NCI-H510A (cell line): ENCODE measurements at regions not wholly inside any gene's neighbourhood (a gene's known extent, or its start where the extent isn't known, plus 50 kb on each side); places are given as distances from the start of the nearest gene placed in this dataset.
A peak's percentile ranks its signal among the peaks of the same experiment; 100 is the strongest.
"Not testable (repeated sequence)": the region's sequence is repeated elsewhere in the genome, so short reads cannot be mapped to it uniquely, and the experiment has no call there.

Experiments
- DNase-seq: peaks from one replicate; lab custom pipeline; 2025; lab: John Stamatoyannopoulos, UW

DNA sequence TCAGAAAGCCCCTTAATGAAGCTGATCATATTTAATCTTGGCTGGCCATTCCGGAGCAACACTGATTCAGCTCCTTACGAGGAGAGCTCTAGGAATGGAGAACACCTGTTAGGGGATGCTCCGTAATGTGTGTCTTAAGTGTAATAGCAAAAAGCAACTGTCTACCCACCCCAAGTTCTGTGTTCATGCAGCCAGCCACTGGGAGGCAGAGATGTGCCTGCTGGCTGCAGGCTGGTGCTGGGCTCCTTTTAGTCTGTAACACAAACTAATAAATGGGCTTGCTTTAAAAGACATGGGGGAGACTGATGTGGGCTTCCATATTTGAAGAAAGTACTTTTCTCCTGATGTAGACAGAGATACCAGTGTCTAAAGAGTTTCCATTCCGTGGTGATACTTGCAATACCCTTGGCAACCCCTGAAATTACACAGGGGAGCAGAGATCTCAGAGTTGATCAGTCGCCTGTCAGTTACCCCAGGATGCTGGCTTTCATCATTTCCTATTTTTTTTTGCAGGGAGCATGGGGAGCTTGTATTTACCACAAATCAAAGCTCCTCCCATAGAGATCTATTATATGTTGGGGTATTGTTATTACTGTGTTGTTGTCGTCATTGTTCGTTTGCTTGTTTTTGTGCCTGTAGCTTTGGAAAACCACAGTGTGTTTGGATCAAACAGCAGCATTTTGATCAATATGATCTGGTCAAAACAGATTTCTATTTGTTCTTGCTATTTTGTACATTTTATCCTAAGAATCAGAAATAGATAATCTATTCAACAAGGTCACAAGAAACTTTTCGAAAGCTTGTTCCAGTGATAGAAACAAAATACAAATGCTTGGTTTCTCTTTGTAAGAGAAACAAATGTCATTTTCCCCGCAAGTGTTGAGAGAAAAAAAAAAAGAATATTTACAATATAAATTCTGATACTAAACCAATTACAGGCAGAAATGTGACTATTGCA is 65.8 kb downstream of the MTX3 start:
- DNase-seq, result no peak

DNA sequence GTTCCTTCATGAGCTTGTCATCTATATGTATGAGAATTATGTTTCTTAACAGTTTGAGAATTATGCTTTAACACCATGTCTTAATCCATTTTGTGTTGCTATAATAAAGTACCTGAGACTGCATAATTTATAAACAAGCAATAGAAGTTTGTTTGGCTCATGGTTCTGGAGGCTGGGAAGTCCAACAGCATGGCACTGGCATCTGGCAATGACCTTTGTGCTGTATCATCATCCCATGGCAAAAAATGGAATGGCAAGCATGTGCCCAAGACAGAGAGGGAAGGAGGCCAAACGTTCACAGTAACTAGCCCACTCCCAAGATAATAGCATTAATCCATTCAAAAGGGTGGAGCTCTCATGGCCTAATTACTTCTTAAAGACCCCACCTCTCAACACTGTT is 67.6 kb downstream of the MTX3 start:
- DNase-seq, result no peak

DNA sequence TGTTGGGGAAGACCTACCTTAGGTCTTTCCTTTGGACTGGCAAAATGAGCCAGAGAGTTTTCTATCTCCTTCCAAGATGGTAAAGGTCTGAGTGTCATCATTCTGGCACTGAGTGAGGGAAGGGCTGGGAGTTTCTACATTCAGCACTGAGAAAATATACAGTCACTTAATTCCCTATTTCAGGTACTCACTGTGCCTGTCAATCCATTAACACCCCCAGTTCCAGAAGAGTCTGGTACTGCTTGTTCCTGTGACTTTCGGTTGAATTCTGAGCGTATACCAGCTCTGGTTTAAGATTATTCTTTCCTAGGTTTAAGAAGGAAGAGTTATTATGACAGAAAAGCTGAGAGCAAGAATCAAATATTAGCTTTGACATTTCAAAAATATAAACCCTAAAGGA is 68.4 kb downstream of the MTX3 start:
- no peak for DNase-seq

DNA sequence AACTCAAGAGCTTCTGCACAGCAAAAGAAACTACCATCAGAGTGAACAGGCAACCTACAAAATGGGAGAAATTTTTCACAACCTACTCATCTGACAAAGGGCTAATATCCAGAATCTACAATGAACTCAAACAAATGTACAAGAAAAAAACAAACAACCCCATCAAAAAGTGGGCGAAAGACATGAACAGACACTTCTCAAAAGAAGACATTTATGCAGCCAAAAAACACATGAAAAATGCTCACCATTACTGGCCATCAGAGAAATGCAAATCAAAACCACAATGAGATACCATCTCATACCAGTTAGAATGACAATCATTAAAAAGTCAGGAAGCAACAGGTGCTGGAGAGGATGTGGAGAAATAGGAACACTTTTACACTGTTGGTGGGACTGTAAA is 83.6 kb downstream of the MTX3 start:
- DNase-seq, result not testable (repeated sequence)

DNA sequence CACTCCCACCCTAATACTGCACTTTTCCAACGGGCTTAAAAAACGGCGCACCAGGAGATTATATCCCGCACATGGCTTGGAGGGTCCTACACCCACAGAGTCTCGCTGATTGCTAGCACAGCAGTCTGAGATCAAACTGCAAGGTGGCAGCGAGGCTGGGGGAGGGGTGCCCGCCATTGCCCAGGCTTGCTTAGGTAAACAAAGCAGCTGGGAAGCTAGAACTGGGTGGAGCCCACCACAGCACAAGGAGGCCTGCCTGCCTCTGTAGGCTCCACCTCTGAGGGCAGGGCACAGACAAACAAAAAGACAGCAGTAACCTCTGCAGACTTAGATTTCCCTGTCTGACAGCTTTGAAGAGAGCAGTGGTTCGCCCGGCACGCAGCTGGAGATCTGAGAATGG is 88.5 kb downstream of the MTX3 start:
- DNase-seq, result not testable (repeated sequence)

DNA sequence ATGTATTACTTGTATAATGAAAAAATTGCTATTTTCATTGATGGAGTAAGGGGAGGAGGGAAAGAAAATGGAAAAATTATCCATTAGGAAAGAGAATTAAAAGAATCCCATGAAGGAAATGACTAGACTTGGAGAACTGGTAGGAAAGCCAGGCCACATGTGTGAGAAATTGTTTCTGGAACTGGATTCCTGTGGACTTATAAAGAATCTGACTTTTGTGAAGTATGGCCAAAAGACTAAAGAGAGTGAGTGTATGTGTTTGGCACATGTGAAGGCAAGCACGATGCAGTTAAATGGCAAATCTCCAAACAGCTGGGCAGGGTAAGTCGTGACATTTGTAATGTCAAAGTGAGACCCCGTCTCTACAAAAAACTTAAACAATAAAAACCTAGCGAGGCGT is 89.4 kb downstream of the MTX3 start:
- no peak for DNase-seq

DNA sequence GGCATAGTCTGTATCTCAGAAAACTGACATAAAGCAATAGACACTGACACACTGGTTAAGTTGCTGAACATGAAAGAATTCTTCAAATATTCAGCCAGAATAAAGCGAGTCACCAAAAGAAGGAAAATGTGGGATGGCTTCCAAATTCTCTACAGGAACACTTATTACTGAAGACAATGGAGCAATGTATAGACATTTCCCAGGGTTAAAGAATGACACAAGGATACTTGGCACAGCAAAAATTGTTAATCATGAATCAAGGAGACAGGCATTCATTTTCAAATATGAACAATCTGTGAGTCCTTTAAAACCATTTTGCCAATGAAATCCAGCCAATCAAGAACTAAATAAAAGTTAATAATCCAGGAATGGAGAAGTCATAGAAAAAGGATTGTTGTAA is 92.5 kb downstream of the MTX3 start:
- no peak for DNase-seq

DNA sequence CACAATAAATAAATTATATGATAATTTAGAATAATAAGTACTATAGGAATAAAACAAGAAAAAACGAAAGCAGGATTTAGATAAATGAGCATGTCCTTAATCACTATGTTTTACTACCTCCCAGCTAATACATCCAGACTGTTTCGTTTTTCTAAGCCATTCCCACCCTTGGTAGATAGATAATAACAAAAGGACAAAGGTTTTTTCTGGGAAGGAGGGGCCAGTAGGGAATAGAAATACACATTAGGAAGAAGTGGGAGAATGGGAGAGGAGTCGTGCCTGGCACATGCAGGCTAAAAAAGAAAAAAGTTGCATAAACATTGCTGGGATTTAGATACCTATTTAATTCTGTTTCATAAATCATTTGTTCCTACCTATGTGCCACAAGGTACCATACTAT is 97.1 kb downstream of the MTX3 start:
- no peak for DNase-seq

DNA sequence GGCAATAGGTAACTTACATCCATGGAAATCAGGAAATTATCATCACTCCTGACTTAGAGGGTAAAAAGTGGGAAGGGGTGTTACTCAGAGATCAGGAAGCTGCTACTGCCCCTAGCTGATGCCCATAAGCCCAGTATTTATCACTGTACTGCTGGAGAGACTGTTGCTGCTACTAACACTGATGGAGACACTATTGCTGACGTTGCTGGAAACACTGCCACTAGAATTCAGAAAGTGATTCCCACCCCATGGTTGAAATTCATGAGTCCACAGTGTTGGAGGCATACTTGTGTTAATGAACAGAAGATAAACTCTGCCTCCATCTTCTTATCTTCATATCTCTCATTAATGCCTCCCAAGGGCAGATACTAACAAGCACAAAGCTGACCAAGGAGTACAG is 97.6 kb downstream of the MTX3 start:
- no peak for DNase-seq

DNA sequence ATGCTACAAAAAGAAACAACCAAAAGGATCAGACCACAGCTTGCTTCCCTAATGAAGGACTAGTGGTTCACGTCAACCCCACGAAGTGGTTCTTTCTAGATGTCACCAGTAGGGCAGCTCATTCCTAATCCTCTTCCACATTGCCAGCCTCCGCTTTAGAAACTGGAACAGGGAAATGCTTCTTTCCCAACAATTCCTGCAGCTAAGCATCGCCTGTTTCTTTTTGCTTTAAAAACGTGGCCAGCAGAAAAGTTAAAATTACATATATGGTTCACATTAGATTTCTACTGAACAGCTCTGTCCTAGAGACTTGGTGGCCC is 100.2 kb downstream of the MTX3 start:
- no peak for DNase-seq

DNA sequence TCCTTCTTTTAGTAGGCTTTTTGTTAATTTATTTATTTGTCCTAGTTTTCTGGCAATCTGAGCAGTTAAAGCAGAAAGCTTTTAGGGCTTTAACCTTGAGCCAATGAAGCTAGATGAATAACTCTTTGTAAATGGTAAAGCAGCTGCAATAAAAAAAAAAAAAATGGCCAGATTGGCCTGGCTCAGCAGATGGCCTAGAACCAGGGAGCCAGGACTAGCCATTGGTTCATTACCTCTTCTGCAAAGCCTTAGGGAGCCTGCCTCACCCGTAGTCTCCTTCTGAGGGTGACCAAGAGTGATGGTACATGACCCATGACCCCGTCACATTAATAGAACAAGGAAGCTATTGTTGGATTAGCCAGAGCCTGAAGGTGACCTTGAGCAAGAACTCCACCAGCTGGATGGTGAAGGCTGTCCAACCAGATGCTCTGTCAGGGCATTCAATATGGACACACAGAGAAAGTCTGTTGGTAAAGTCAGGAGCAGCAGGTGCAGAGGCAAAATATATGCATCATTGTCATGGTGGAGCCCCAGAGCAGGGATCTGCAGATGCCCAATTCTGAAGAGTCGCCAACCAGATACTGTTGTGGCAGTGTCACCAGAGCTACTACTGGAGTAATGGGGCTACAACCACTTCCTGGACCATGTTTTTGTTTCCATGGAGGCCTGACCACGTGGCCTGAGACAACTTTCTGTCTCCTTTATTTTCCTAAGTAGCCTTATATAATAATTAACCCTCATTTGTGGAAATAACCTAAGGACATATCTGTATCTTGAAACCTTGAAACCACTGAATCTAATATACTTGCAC is 100.7 kb downstream of the MTX3 start:
- no peak for DNase-seq

DNA sequence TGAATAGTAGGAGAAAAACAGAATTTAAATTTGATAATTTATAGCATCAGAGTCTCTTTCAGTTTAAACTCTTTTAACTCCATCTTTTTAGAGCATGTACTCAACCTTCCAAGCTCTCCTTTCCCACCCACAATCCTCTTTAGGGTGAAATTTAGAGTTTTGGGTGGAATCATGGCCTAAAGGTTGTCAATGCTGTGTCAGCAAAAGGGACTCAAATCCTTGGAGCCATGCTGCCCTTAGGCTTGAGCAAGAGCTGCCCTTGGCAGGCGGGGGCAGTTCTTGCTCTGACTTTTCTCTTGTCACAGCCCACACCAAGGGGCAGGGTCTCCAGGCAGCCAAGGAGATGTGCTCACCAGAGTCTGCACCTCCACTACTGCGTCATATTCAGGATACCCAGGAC is 102.4 kb downstream of the MTX3 start:
- DNase-seq, result no peak

DNA sequence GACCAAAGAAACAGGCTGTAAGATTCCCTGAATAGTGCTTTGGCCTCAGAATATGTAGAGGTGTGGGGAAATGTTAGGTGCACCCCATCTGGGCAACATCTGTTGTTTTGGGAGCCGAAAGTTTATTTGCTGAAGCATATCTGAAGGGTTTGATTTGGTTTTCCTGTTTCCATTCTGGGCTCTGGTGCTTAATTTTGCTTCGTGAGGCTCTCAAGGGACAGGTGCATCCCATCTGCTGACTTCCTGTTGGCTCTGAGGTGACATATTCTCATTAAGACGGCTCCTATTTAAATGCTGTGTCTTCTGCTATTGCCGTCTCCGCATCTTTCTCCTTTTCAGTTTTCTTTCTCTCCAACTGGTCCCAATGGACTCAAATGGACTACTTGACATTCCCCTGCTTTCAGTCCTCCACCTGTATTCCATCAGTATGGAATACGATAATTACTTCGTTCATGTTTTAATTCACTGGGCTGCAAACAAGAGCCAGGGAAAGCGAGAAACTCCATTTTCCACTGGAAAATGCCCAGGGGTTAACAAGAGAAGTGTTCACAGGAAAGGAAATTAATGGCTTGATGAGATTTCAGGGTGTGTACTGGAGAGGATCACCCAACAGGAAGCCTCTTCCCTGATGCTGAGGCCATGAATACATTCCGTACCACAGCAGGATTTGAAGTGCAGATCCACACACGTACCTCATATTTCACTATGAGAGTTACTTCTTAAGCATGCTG is 104.0 kb downstream of the MTX3 start:
- DNase-seq, result no peak

DNA sequence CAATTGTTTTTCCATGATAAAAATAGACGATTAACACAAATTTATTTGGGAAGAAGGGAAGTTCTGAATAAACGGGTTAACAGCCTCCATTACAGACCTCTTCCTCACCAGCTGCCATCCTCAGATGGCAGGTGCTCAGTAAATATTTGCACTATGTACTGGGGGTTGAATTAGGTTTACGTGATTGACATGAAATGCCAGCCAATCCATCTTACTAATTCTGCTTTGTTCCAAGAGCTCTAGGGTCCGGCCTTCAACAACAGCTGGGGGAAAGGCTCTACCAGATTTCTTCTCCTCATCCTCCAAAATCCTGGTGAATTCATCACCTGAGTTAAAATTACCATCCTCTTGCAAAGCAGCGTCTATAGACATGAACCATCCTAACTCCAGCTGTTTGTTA is 104.6 kb downstream of the MTX3 start:
- DNase-seq, result peak; percentile 34

DNA sequence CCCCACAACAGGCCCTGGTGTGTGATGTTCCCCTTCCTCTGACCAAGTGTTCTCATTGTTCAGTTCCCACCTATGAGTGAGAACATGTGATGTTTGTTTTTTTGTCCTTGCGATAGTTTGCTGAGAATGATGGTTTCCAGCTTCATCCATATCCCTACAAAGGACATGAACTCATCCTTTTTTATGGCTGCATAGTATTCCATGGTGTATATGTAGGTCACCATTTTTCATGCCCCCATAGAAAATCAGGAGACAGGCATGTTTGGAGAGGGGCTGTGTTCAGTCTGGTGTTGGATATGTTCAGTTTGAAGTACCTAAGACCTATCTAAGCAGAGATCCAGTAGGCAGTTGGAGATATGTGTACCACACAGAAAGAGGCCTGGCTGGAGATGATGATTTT is 111.2 kb downstream of the MTX3 start:
- DNase-seq, result not testable (repeated sequence)

DNA sequence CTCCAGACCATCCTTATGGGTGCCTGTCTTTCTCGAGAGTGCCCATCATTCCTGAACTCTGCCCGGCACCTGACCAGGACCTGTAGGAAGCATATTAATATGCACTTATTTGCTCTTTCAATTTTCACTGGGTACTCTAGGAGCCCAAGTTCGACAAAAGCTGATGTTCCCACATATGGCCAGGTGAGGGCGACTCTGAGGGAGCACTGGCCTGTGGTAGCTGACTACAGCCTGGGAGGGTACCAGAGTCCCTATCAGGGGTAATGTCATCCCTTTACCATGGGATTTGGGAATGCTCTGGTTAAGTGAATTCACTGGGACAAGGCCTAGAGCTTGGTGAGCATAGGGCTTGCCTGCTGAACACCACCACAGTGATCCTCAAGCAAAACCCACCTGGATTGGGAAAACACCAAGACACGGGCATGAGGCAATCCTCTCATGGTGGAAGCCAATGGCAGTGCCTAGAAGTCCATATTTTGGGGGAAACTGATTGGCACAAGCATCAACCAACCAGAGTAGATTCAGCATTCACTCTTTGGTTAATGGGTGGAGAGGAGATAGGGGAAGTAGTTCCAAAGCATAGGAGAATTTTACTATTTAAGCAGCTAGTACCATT is 112.2 kb downstream of the MTX3 start:
- DNase-seq, result no peak

DNA sequence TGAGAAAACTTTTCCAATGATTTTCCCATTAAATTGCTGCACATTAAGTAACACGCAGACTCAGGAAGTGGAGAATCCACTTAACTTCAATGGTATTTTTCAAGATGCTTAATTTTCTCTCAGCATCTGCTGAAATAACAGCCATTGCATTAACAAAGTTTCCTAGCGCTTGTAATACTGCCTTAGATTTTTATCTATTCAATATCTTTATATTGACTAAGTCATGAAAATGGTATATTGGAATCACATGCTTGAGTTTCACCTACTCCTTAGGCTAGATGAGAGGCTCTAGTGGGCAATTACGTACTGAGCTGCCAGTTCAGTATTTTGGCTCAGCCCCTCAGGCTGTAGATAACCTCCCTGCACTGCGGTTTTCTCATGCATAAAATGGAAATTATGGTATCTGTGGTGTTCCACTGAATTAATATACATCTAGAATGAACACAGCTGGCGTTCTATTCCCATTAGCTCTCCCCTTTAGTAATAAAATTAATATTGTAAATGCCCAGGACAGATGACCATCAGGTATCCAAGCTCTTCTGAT is 112.9 kb downstream of the MTX3 start:
- no peak for DNase-seq

DNA sequence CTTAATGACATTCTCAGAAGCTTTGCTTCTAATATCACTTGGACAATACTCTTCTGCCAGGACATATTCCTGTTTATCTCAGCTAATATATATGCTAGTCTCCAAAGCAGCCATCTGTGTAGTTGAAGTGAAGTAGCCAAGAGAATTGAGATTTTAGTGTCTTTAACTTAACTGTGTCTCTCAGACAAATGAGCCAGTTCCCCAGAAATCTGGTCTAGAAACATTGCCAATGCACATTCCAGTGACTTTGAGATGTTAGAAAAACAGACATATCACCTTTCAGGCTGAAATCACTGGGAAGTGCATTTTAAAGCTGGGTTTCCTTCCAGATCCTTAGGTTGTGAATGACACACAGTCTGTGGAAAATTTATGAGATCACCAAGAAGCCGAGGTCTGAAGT is 114.6 kb downstream of the MTX3 start:
- no peak for DNase-seq

DNA sequence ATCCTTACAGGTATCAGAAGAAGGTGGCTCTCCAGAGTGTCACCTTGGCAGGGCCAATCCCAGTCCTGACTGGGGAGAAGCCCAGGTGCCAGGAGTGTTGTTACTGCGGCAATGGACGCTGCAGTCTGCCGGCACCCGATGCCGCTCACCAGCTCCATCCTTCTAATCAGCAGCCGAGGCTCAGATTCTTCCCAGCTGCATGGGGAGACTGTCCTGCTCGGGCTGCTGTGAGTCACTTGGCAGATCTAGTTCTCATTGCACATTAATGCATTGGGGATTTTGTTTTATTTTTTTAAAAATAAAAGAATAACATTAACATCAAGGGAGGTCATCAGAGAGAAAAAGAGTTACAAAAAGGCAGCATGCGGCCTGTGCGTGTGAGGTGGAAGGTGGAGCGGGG is 115.8 kb downstream of the MTX3 start:
- no peak for DNase-seq

DNA sequence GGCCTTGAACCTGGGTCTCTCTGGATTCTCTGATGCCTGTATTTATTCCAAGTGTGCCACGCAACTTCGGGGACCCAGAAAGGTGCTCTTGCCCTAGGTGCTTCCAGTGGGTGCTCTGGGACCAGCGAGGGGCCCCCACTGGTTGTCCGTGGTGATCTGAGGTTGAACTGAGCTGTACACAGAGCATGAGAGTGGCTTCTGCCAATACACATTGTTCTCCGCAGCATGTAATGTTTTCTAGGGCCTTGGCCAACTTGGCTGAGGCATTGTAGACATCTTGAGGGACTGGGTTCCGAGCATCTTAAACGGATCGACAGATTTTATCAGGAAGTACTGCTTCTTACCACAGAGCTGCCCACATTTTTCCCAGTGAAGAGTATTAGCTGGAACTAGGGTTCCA is 117.9 kb downstream of the MTX3 start:
- DNase-seq, result no peak

DNA sequence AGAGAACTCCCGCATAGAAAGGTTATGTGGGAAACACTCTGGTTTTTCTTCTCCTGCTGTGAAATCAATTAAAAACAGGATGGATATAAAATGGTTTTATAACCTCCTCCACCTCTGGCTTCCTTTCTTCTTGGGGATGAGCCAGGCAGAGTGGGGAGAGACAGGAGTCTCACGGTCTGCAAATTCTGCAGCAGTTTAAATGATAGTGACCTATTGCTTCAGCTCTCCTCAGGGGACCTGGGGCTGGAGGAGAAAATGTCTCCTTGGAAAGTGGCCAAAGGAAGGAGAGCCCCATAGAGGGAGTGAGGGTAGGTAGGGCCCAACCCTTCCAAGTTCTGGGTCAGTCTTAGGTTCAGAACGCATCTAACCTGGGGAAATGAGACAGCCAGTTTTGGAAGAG is 118.8 kb downstream of the MTX3 start:
- DNase-seq, result no peak
